ENCODE measurements at regions not wholly inside any gene's neighbourhood (a gene's known extent, or its start where the extent isn't known, plus 50 kb on each side); places are given as distances from the start of the nearest gene placed in this dataset.

DNA sequence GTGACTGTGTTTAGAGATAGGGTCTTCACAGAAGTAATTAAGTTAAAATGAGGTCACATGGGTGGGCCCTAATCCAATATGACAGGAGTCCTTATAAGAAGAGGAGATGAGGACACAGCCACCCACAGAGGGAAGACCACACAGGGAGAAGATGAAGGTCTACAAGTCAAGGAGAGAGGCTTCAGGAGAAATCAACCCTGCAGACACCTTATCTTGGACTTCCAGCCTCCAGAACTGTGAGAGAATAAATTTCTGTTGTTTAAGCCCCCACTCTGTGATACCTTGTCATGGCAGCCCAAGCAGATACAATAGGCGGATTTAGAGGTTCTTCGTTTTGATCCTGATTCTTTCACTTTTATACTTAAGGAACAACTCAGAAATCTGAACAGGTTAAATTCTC is 63.5 kb upstream of the NEDD9 start:
- Histone ChIP-seq H4K20me1 (ENCODE audit: control insufficient read depth, insufficient read depth, low read depth, low read length) (no peaks in the 10 kb centered on the region), H3K4me1 (ENCODE audit: control insufficient read depth, low read length) (no peaks in the 10 kb centered on the region), H3K4me2 (ENCODE audit: low read length) (no peak overlapping the region), H3K27ac (ENCODE audit: low read depth, low read length) (no peak overlapping the region), H3K4me3 (ENCODE audit: low read length) (no peak overlapping the region), H3K79me2 (ENCODE audit: control insufficient read depth, low read length) (no peaks in the 10 kb centered on the region), H3K9me3 (ENCODE audit: control insufficient read depth, insufficient read depth, low read length) (no peaks in the 10 kb centered on the region), H3K9me2 (replicated peaks; ENCODE audit: control insufficient read depth, low read length) (no peaks in the 10 kb centered on the region), H3K27me3 (ENCODE audit: control insufficient read depth, low read length) (no peaks in the 10 kb centered on the region), H3K36me3 (ENCODE audit: control insufficient read depth, low read length) (no peaks in the 10 kb centered on the region), H3F3A (ENCODE audit: control insufficient read depth, insufficient read depth) (no peaks in the 10 kb centered on the region)
- no peak for TF ChIP-seq EZH2phosphoT487 (IDR thresholded peaks at IDR 0.05; ENCODE audit: borderline replicate concordance, low read length)
- TF ChIP-seq, protein P1, sequence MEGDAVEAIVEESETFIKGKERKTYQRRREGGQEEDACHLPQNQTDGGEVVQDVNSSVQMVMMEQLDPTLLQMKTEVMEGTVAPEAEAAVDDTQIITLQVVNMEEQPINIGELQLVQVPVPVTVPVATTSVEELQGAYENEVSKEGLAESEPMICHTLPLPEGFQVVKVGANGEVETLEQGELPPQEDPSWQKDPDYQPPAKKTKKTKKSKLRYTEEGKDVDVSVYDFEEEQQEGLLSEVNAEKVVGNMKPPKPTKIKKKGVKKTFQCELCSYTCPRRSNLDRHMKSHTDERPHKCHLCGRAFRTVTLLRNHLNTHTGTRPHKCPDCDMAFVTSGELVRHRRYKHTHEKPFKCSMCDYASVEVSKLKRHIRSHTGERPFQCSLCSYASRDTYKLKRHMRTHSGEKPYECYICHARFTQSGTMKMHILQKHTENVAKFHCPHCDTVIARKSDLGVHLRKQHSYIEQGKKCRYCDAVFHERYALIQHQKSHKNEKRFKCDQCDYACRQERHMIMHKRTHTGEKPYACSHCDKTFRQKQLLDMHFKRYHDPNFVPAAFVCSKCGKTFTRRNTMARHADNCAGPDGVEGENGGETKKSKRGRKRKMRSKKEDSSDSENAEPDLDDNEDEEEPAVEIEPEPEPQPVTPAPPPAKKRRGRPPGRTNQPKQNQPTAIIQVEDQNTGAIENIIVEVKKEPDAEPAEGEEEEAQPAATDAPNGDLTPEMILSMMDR (IDR thresholded peaks at IDR 0.05; ENCODE audit: low read depth, low read length, poor library complexity, severe bottlenecking) = no peak

GRCh38 chr6:11294228-11294627 is 61.8 kb upstream of the NEDD9 start:
- H3K9me2 ChIP-seq (replicated peaks; ENCODE audit: control insufficient read depth, low read length) = no peaks in the 10 kb centered on the region
- H4K20me1 ChIP-seq (ENCODE audit: control insufficient read depth, insufficient read depth, low read depth, low read length) = no peaks in the 10 kb centered on the region
- no peaks in the 10 kb centered on the region for H3K79me2 ChIP-seq (ENCODE audit: control insufficient read depth, low read length)
- H3K27ac ChIP-seq (ENCODE audit: low read depth, low read length) = no peak overlapping the region
- TF ChIP-seq, protein P1 (IDR thresholded peaks at IDR 0.05; ENCODE audit: low read depth, low read length, poor library complexity, severe bottlenecking) = no peak
- no peak for TF ChIP-seq EZH2phosphoT487 (IDR thresholded peaks at IDR 0.05; ENCODE audit: borderline replicate concordance, low read length)
- no peaks in the 10 kb centered on the region for H3K27me3 ChIP-seq (ENCODE audit: control insufficient read depth, low read length)
- no peaks in the 10 kb centered on the region for H3K36me3 ChIP-seq (ENCODE audit: control insufficient read depth, low read length)
- no peaks in the 10 kb centered on the region for H3F3A ChIP-seq (ENCODE audit: control insufficient read depth, insufficient read depth)
- H3K4me2 ChIP-seq (ENCODE audit: low read length) = no peak overlapping the region
- no peak overlapping the region for H3K4me3 ChIP-seq (ENCODE audit: low read length)
- no peaks in the 10 kb centered on the region for H3K4me1 ChIP-seq (ENCODE audit: control insufficient read depth, low read length)
- H3K9me3 ChIP-seq (ENCODE audit: control insufficient read depth, insufficient read depth, low read length) = no peaks in the 10 kb centered on the region

- no peaks in the 10 kb centered on the region for H3K36me3 ChIP-seq (ENCODE audit: control insufficient read depth, low read length)
- no peak for TF ChIP-seq EZH2phosphoT487 (IDR thresholded peaks at IDR 0.05; ENCODE audit: borderline replicate concordance, low read length)
- TF ChIP-seq, protein P1 (IDR thresholded peaks at IDR 0.05; ENCODE audit: low read depth, low read length, poor library complexity, severe bottlenecking) = no peak
- H3K9me2 ChIP-seq (replicated peaks; ENCODE audit: control insufficient read depth, low read length) = no peaks in the 10 kb centered on the region
- H3K4me3 ChIP-seq (ENCODE audit: low read length) = no peak overlapping the region
- H3K4me2 ChIP-seq (ENCODE audit: low read length) = no peak overlapping the region
- no peaks in the 10 kb centered on the region for H3K79me2 ChIP-seq (ENCODE audit: control insufficient read depth, low read length)
- no peaks in the 10 kb centered on the region for H3K4me1 ChIP-seq (ENCODE audit: control insufficient read depth, low read length)
- H3K27me3 ChIP-seq (ENCODE audit: control insufficient read depth, low read length) = no peaks in the 10 kb centered on the region
- H4K20me1 ChIP-seq (ENCODE audit: control insufficient read depth, insufficient read depth, low read depth, low read length) = no peaks in the 10 kb centered on the region
- H3K27ac ChIP-seq (ENCODE audit: low read depth, low read length) = no peak overlapping the region
- H3F3A ChIP-seq (ENCODE audit: control insufficient read depth, insufficient read depth) = no peaks in the 10 kb centered on the region
- no peaks in the 10 kb centered on the region for H3K9me3 ChIP-seq (ENCODE audit: control insufficient read depth, insufficient read depth, low read length)
These were observed 60.2 kb upstream of the NEDD9 start for GRCh38 chr6:11292594-11293236.
